Vagina (tissue), 2 donors: ENCODE measurements at regions not wholly inside any gene's neighbourhood (a gene's known extent, or its start where the extent isn't known, plus 50 kb on each side); places are given as distances from the start of the nearest gene placed in this dataset.

Experiments
- DNase-seq, 2 donors: peaks; one replicate each; pipeline ENCODE4 v3.0.0-alpha.2; 2017; ENCODE audit errors: extremely low spot score in 2 of 2
- H3K27ac ChIP-seq: fragments of 200-600 bp; sonication (generic); one replicate; pipeline ENCODE4 v1.5.1; 2019
- H3K27me3 ChIP-seq: fragments of 200-600 bp; sonication (generic); one replicate; pipeline ENCODE4 v1.5.1; 2019
- H3K36me3 ChIP-seq, 2 donors: fragments of 200-600 bp; sonication (generic); one replicate each; pipeline ENCODE4 v1.5.1; 2017 to 2019
- H3K4me1 ChIP-seq: fragments of 200-600 bp; sonication (generic); one replicate; pipeline ENCODE4 v1.5.1; 2019
- H3K4me3 ChIP-seq, 2 donors: fragments of 200-600 bp; sonication (generic); 1 replicate in 1 of 2; 2 replicates in 1 of 2; pipeline ENCODE4 v1.5.1; 2016 to 2019
- H3K9me3 ChIP-seq: fragments of 200-600 bp; sonication (generic); one replicate; pipeline ENCODE4 v1.5.1; 2019
- CTCF ChIP-seq, 3 experiments: fragments of 450-650 bp in 2 of 3; fragments of 200-600 bp in 1 of 3; sonication (generic) in 1 of 3; IDR thresholded peaks; one replicate each; pipeline ENCODE4 v1.5.1; 2017 to 2019; ENCODE audit warnings: antibody characterized with exemption in 3 of 3, mild to moderate bottlenecking in 2 of 3, moderate library complexity in 2 of 3
- POLR2A ChIP-seq, 2 donors: fragments of 450-650 bp; IDR thresholded peaks; one replicate each; pipeline ENCODE4 v1.6.1; 2017; ENCODE audit warnings: antibody characterized with exemption in 2 of 2, mild to moderate bottlenecking in 2 of 2, moderate library complexity in 2 of 2
- POLR2AphosphoS5 ChIP-seq, 2 donors: sonication (generic); formaldehyde crosslinking; IDR thresholded peaks; one replicate each; pipeline ENCODE4 v1.9.0; 2017; ENCODE audit warnings: antibody characterized with exemption in 2 of 2, mild to moderate bottlenecking in 2 of 2, low read depth in 1 of 2; ENCODE audit not compliant: insufficient read depth in 1 of 2
- intact Hi-C: fragments of 100-400 bp; cut with DNase I; formaldehyde crosslinking; loops from one replicate; pipeline ENCODE4 v1.15.1; 2023

GRCh38 chr5:100722657-100723056 lies 180.4 kb downstream of the ST8SIA4 start:
- Histone ChIP-seq H3K9me3 (no peaks in the 10 kb centered on the region), H3K4me1 (no peaks in the 10 kb centered on the region), H3K36me3 (no peaks in the 10 kb centered on the region), H3K27me3 (no peaks in the 10 kb centered on the region), H3K4me3 (no peak overlapping the region), H3K27ac (no peak overlapping the region)
- DNase-seq: no peak
- intact Hi-C loops: no loop called here
- TF ChIP-seq POLR2AphosphoS5 (IDR thresholded peaks at IDR 0.05; ENCODE audit: insufficient read depth in 1 of 2, low read depth in 1 of 2) (no peak), CTCF (IDR thresholded peaks at IDR 0.05) (no peak), POLR2A (IDR thresholded peaks at IDR 0.05) (no peak)

GRCh38 chr5:100723229-100723628 lies 179.9 kb downstream of the ST8SIA4 start:
- Histone ChIP-seq H3K27me3 (no peaks in the 10 kb centered on the region), H3K4me3 (no peak overlapping the region), H3K4me1 (no peaks in the 10 kb centered on the region), H3K36me3 (no peaks in the 10 kb centered on the region), H3K27ac (no peak overlapping the region), H3K9me3 (no peaks in the 10 kb centered on the region)
- TF ChIP-seq CTCF (IDR thresholded peaks at IDR 0.05) (no peak), POLR2A (IDR thresholded peaks at IDR 0.05) (no peak), POLR2AphosphoS5 (IDR thresholded peaks at IDR 0.05; ENCODE audit: insufficient read depth in 1 of 2, low read depth in 1 of 2) (no peak)
- intact Hi-C loops: no loop called here
- DNase-seq: no peak

- Histone ChIP-seq H3K27me3 (no peaks in the 10 kb centered on the region), H3K36me3 (no peaks in the 10 kb centered on the region), H3K27ac (no peak overlapping the region), H3K4me3 (no peak overlapping the region), H3K9me3 (no peaks in the 10 kb centered on the region), H3K4me1 (no peaks in the 10 kb centered on the region)
- no peak for TF ChIP-seq POLR2A (IDR thresholded peaks at IDR 0.05)
- no peak for TF ChIP-seq CTCF (IDR thresholded peaks at IDR 0.05)
- no peak for TF ChIP-seq POLR2AphosphoS5 (IDR thresholded peaks at IDR 0.05; ENCODE audit: insufficient read depth in 1 of 2, low read depth in 1 of 2)
- no peak for DNase-seq
- intact Hi-C loops: no loop called here
These were observed 177.0 kb downstream of the ST8SIA4 start for GRCh38 chr5:100726116-100726515.

- Histone ChIP-seq H3K27me3 (no peaks in the 10 kb centered on the region), H3K36me3 (no peaks in the 10 kb centered on the region), H3K27ac (no peak overlapping the region), H3K4me1 (no peaks in the 10 kb centered on the region), H3K4me3 (no peak overlapping the region), H3K9me3 (no peaks in the 10 kb centered on the region)
- intact Hi-C loops: no loop called here
- no peak for TF ChIP-seq CTCF (IDR thresholded peaks at IDR 0.05)
- no peak for TF ChIP-seq POLR2AphosphoS5 (IDR thresholded peaks at IDR 0.05; ENCODE audit: insufficient read depth in 1 of 2, low read depth in 1 of 2)
- TF ChIP-seq POLR2A (IDR thresholded peaks at IDR 0.05): no peak
- DNase-seq: no peak
These were observed 171.3 kb downstream of the ST8SIA4 start for GRCh38 chr5:100731768-100732167.

GRCh38 chr5:100746730-100747129 lies 156.4 kb downstream of the ST8SIA4 start:
- intact Hi-C loops: no loop called here

More at GRCh38 chr5:100746730-100747129, 156.4 kb downstream of the ST8SIA4 start:
- Histone ChIP-seq H3K4me3 (no peak overlapping the region), H3K27ac (no peak overlapping the region), H3K9me3 (no peaks in the 10 kb centered on the region), H3K4me1 (no peaks in the 10 kb centered on the region), H3K36me3 (no peaks in the 10 kb centered on the region), H3K27me3 (no peaks in the 10 kb centered on the region)
- TF ChIP-seq POLR2AphosphoS5 (IDR thresholded peaks at IDR 0.05; ENCODE audit: insufficient read depth in 1 of 2, low read depth in 1 of 2): no peak
- TF ChIP-seq POLR2A (IDR thresholded peaks at IDR 0.05): no peak
- TF ChIP-seq CTCF (IDR thresholded peaks at IDR 0.05): no peak
- no peak for DNase-seq
